Heart left ventricle (tissue), 16 donors: ENCODE measurements at regions not wholly inside any gene's neighbourhood (a gene's known extent, or its start where the extent isn't known, plus 50 kb on each side); places are given as distances from the start of the nearest gene placed in this dataset.

Source experiments
- ATAC-seq, 4 donors: fragments of 200-7000 bp; cut with Tn5 transposase; one replicate each; pipeline ENCODE4 v1.9.1; 2020 to 2022; ENCODE audit warnings: moderate library complexity in 4 of 4, mild to moderate bottlenecking in 3 of 4, moderate number of reproducible peaks in 1 of 4
- DNase-seq, 5 donors: peaks; one replicate each; pipeline ENCODE4 v3.0.0-alpha.2; 2020
- H3K27ac ChIP-seq, 12 donors: fragments of 200-600 bp; sonication (generic) in 4 of 12; one replicate each; pipeline versions ENCODE4 v1.5.0 to v1.8.0; 2016 to 2022; ENCODE audit warnings: mild to moderate bottlenecking in 2 of 12
- H3K27me3 ChIP-seq, 9 donors: fragments of 200-600 bp; sonication (generic) in 2 of 9; one replicate each; pipeline versions ENCODE4 v1.5.1 to v1.8.0; 2016 to 2022; ENCODE audit warnings: mild to moderate bottlenecking in 3 of 9
- H3K36me3 ChIP-seq, 9 donors: fragments of 200-600 bp; sonication (generic) in 2 of 9; one replicate each; pipeline versions ENCODE4 v1.5.0 to v1.8.0; 2018 to 2022; ENCODE audit warnings: mild to moderate bottlenecking in 2 of 9
- H3K4me1 ChIP-seq, 12 donors: fragments of 200-600 bp; sonication (generic) in 4 of 12; one replicate each; pipeline versions ENCODE4 v1.5.0 to v1.8.0; 2016 to 2022; ENCODE audit warnings: mild to moderate bottlenecking in 3 of 12
- H3K4me3 ChIP-seq, 12 donors: fragments of 200-600 bp; sonication (generic) in 4 of 12; one replicate each; pipeline versions ENCODE4 v1.5.0 to v1.8.0; 2017 to 2022; ENCODE audit warnings: mild to moderate bottlenecking in 9 of 12, moderate library complexity in 4 of 12
- H3K9me3 ChIP-seq, 12 donors: fragments of 200-600 bp; sonication (generic) in 4 of 12; one replicate each; pipeline versions ENCODE4 v1.5.0 to v1.8.0; 2016 to 2022; ENCODE audit warnings: mild to moderate bottlenecking in 1 of 12
- CTCF ChIP-seq, 12 donors: fragments of 200-600 bp; sonication (generic) in 4 of 12; IDR thresholded peaks; one replicate each; pipeline versions ENCODE4 v1.5.0 to v1.8.0; 2018 to 2022; ENCODE audit warnings: antibody characterized with exemption in 12 of 12, mild to moderate bottlenecking in 5 of 12
- POLR2A ChIP-seq, 2 donors: fragments of 450-650 bp; IDR thresholded peaks; one replicate each; pipeline ENCODE4 v1.6.1; 2017; ENCODE audit warnings: antibody characterized with exemption in 2 of 2, mild to moderate bottlenecking in 2 of 2, moderate library complexity in 2 of 2
- WGBS, 4 donors: extraction: QIAGEN DNeasy Blood & Tissue Kit in 2 of 4; methylation state at CpG; one replicate each; pipeline versions ENCODE4 v1.1.5 to v1.1.7; 2013 to 2018; 5-methylcytosine and 5-hydroxymethylcytosine counted together
- intact Hi-C, 10 donors: fragments of 100-400 bp; cut with DNase I; formaldehyde crosslinking; loops; one replicate each; pipeline versions ENCODE4 v1.11.1 to v1.14.2; 2022
- donor health status: ischemic (EF 13 %, LVEDD 7.1; RV severe dilation, severe dysfunction).
- donor health status: healthy with polysubstance abuse.
- donor health status: DM: no; HTN: yes; CAD: no.
- donor health status: DM: no; HTN: no; CAD: no.
- donor health status: ischemic (EF 25% LVEDD 6.9; RV normal size, moderate dysfunction).
- donor health status: ischemic (EF 25% LVEDD 5.7; RV mildly dilated, moderate dysfunction).
- donor health status: healthy.
- donor health status: DM: yes; HTN: yes; CAD: no.
- donor health status: ischemic (EF 35%, LVEDD 5.7; RV mildly dilated, moderate dysfunction).
- donor health status: nonischemic (EF 11% LVEDD 7.7; RV severe dilation, severe dysfunction).
- donor health status: DM: yes; HTN: yes; CAD: no.
- donor health status: PGD.
- donor health status: ischemic (EF 29% LVEDD 5.4; RV normal size, mild dysfunction).
- donor health status: nonischemic (EF 23%, LVEDD 6.1; RV moderate dilation, normal function).

GRCh38 chr13:65088906-65089305 is 2141.2 kb downstream of the PCDH9 start:
- H3K36me3 ChIP-seq, result no peaks in the 10 kb centered on the region
- ATAC-seq (no peak), DNase-seq (no peak)
- H3K4me1 ChIP-seq, result no peaks in the 10 kb centered on the region
- TF ChIP-seq CTCF (IDR thresholded peaks at IDR 0.05) (no peak), POLR2A (IDR thresholded peaks at IDR 0.05) (no peak)
- H3K27ac ChIP-seq, result no peak overlapping the region
- no peaks in the 10 kb centered on the region for H3K27me3 ChIP-seq
- intact Hi-C loops, result no loop called here
- no peaks in the 10 kb centered on the region for H3K9me3 ChIP-seq
- H3K4me3 ChIP-seq, result no peak overlapping the region

- ATAC-seq (no peak), DNase-seq (no peak)
- H3K4me1 ChIP-seq, result no peaks in the 10 kb centered on the region
- H3K27me3 ChIP-seq, result no peaks in the 10 kb centered on the region
- H3K4me3 ChIP-seq, result no peak overlapping the region
- 84 to 88% (median 86%) methylated on average over 4 to 6 of the region's 6 CpGs for WGBS, 4 donors
- peaks cover 0 to 5% (median 0%) of the 10 kb centered on the region in 12 donors for H3K9me3 ChIP-seq
- H3K27ac ChIP-seq, result no peak overlapping the region
- H3K36me3 ChIP-seq, result no peaks in the 10 kb centered on the region
- no peak for TF ChIP-seq POLR2A (IDR thresholded peaks at IDR 0.05)
- no peak for TF ChIP-seq CTCF (IDR thresholded peaks at IDR 0.05)
- intact Hi-C loops, result no loop called here
These were observed 2144.2 kb downstream of the PCDH9 start for GRCh38 chr13:65085977-65086376.

- Histone ChIP-seq H3K27ac (no peak overlapping the region), H3K36me3 (no peaks in the 10 kb centered on the region), H3K27me3 (no peaks in the 10 kb centered on the region), H3K4me1 (no peaks in the 10 kb centered on the region), H3K9me3 (no peaks in the 10 kb centered on the region), H3K4me3 (no peak overlapping the region)
- DNase-seq, result no peak
- intact Hi-C loops, result no loop called here
- no peak for ATAC-seq
- TF ChIP-seq POLR2A (IDR thresholded peaks at IDR 0.05), result no peak
- no peak for TF ChIP-seq CTCF (IDR thresholded peaks at IDR 0.05)
- WGBS, 4 donors, result 59 to 61% (median 60%) methylated on average over 5 of the region's 5 CpGs
These were observed 2155.9 kb downstream of the PCDH9 start for GRCh38 chr13:65074248-65074647.

- Histone ChIP-seq H3K9me3 (peaks cover 0 to 6% (median 0%) of the 10 kb centered on the region in 12 donors), H3K4me3 (no peak overlapping the region), H3K4me1 (no peaks in the 10 kb centered on the region), H3K27ac (no peak overlapping the region), H3K27me3 (no peaks in the 10 kb centered on the region), H3K36me3 (no peaks in the 10 kb centered on the region)
- ATAC-seq (no peak), DNase-seq (no peak)
- WGBS, 4 donors, result 73 to 83% (median 77%) methylated on average over 4 of the region's 4 CpGs
- TF ChIP-seq CTCF (IDR thresholded peaks at IDR 0.05) (no peak), POLR2A (IDR thresholded peaks at IDR 0.05) (no peak)
- intact Hi-C loops, result no loop called here
These were observed 2165.2 kb downstream of the PCDH9 start for GRCh38 chr13:65064967-65065366.
